ENCODE measurements at regions not wholly inside any gene's neighbourhood (a gene's known extent, or its start where the extent isn't known, plus 50 kb on each side); places are given as distances from the start of the nearest gene placed in this dataset.

- TF ChIP-seq JUN (IDR thresholded peaks at IDR 0.05; ENCODE audit: borderline replicate concordance, insufficient read depth, insufficient read length, low read depth) (no peak), CTCF (IDR thresholded peaks at IDR 0.05; ENCODE audit: extremely low read depth in 1 of 2, insufficient read depth in 1 of 2, low read depth in 1 of 2, low read length in 2 of 2) (no peak), POLR2AphosphoS5 (IDR thresholded peaks at IDR 0.05; ENCODE audit: insufficient read depth, low read depth, low read length) (no peak), EZH2 (IDR thresholded peaks at IDR 0.05; ENCODE audit: borderline replicate concordance, low read depth, low read length, severe bottlenecking) (no peak)
Observed at GRCh38 chr20:57974863-57975262, 253.6 kb downstream of the ANKRD60 start.
